ENCODE measurements at regions not wholly inside any gene's neighbourhood (a gene's known extent, or its start where the extent isn't known, plus 50 kb on each side); places are given as distances from the start of the nearest gene placed in this dataset.

DNA sequence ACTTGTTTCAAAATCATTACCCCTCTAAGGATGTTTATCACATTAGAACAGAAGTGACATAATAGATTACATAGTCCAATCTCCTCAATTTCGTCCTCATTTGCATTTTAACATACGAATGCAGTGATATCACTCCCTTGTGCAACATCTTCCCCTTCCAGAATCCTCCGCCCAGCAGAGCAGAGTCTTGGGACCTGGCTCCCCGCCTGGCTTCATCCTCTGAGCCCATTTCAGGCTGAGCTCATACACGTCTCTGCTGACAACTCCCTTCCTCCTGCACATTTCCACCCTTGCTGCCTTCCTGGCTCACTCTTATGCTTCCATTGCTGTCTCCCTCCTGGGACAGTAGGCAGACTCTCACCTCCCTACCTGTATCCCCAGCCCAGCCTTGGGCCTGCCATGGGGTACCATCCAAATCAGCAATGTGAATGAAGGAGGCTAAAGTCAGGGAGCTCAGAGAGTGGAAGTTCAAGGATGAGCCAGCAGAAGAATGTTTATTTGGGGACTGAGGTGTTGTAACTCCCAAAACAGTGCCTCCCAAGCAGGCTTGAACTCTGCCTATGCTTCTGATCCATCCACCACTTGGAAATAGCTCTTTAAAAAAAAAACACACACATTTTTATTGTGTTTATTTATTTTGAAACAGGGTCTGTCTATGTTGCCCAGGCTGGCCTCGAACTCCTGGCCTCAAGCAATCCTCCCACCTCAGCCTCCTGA, 165.2 kb downstream of the TMEM200C start:
- H3K36me3 ChIP-seq (ENCODE audit: low read depth), result no peaks in the 10 kb centered on the region
- H3K4me2 ChIP-seq, result no peak overlapping the region
- H3K27ac ChIP-seq, result no peak overlapping the region
- no peaks in the 10 kb centered on the region for H3K79me2 ChIP-seq (ENCODE audit: low read depth)
- H3K9me2 ChIP-seq (ENCODE audit: insufficient read depth), result no peaks in the 10 kb centered on the region
- H3K4me3 ChIP-seq, result no peak overlapping the region
- no peak overlapping the region for H2AFZ ChIP-seq
- no peaks in the 10 kb centered on the region for H3K4me1 ChIP-seq (replicated peaks; ENCODE audit: insufficient read depth)
- H3K9me3 ChIP-seq (ENCODE audit: insufficient read depth, low read depth), result no peaks in the 10 kb centered on the region
- DNase-seq, result no peak
- ChIA-PET CTCF (no interaction called here), POLR2A (ENCODE audit: unreplicated experiment) (no interaction called here)
- no TSS peak for BruUV-seq (replicated peaks)
- H3K27me3 ChIP-seq (ENCODE audit: insufficient read depth, low read depth), result 0 out of 2 replicates have a peak, but pooled peaks cover 14% of the 10 kb centered on the region
- H3F3A ChIP-seq (ENCODE audit: insufficient read depth, low read depth), result no peaks in the 10 kb centered on the region
- H4K20me1 ChIP-seq (ENCODE audit: insufficient read depth), result no peaks in the 10 kb centered on the region
- TF ChIP-seq, protein P1, sequence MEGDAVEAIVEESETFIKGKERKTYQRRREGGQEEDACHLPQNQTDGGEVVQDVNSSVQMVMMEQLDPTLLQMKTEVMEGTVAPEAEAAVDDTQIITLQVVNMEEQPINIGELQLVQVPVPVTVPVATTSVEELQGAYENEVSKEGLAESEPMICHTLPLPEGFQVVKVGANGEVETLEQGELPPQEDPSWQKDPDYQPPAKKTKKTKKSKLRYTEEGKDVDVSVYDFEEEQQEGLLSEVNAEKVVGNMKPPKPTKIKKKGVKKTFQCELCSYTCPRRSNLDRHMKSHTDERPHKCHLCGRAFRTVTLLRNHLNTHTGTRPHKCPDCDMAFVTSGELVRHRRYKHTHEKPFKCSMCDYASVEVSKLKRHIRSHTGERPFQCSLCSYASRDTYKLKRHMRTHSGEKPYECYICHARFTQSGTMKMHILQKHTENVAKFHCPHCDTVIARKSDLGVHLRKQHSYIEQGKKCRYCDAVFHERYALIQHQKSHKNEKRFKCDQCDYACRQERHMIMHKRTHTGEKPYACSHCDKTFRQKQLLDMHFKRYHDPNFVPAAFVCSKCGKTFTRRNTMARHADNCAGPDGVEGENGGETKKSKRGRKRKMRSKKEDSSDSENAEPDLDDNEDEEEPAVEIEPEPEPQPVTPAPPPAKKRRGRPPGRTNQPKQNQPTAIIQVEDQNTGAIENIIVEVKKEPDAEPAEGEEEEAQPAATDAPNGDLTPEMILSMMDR (conservative IDR thresholded peaks at IDR 0.05), result no peak
- no peak for TF ChIP-seq EZH2 (IDR thresholded peaks at IDR 0.05; ENCODE audit: low read depth)
- intact Hi-C loops (cut with micrococcal nuclease; ENCODE audit: unreplicated experiment), result no loop called here

DNA sequence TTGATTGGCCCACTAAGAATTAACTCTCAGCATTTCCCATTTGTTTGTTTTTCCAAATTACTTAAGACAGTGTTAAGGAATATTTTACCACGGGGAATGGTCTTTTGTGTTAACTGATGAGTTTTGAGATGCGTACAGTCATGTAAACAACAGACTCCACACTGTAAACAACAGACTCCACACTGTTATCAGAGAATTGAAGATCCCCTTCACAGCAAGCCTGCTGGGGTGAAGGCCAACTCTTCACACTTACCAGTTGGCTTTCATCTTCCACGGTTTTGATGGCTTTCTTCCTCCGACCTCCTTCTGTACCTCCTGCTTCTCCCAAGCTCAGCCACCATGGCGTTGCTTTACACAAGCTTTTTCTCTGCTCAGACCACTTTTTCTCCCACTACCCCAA, 166.8 kb downstream of the TMEM200C start:
- no peak overlapping the region for H3K27ac ChIP-seq
- no peak overlapping the region for H3K4me2 ChIP-seq
- H3K4me1 ChIP-seq (replicated peaks; ENCODE audit: insufficient read depth), result no peaks in the 10 kb centered on the region
- no peak for TF ChIP-seq EZH2 (IDR thresholded peaks at IDR 0.05; ENCODE audit: low read depth)
- TF ChIP-seq, protein P1 (conservative IDR thresholded peaks at IDR 0.05), result no peak
- CTCF ChIA-PET, result no interaction called here
- no peaks in the 10 kb centered on the region for H3K79me2 ChIP-seq (ENCODE audit: low read depth)
- H4K20me1 ChIP-seq (ENCODE audit: insufficient read depth), result no peaks in the 10 kb centered on the region
- H3F3A ChIP-seq (ENCODE audit: insufficient read depth, low read depth), result no peaks in the 10 kb centered on the region
- no peaks in the 10 kb centered on the region for H3K36me3 ChIP-seq (ENCODE audit: low read depth)
- H3K4me3 ChIP-seq, result no peak overlapping the region
- DNase-seq, result no peak
- no peaks in the 10 kb centered on the region for H3K9me3 ChIP-seq (ENCODE audit: insufficient read depth, low read depth)
- 0 out of 2 replicates have a peak, but pooled peaks cover 14% of the 10 kb centered on the region for H3K27me3 ChIP-seq (ENCODE audit: insufficient read depth, low read depth)
- intact Hi-C loops (cut with micrococcal nuclease; ENCODE audit: unreplicated experiment), result no loop called here
- BruUV-seq (replicated peaks), result no TSS peak
- H2AFZ ChIP-seq, result no peak overlapping the region
- no peaks in the 10 kb centered on the region for H3K9me2 ChIP-seq (ENCODE audit: insufficient read depth)
- POLR2A ChIA-PET (ENCODE audit: unreplicated experiment), result no interaction called here

DNA sequence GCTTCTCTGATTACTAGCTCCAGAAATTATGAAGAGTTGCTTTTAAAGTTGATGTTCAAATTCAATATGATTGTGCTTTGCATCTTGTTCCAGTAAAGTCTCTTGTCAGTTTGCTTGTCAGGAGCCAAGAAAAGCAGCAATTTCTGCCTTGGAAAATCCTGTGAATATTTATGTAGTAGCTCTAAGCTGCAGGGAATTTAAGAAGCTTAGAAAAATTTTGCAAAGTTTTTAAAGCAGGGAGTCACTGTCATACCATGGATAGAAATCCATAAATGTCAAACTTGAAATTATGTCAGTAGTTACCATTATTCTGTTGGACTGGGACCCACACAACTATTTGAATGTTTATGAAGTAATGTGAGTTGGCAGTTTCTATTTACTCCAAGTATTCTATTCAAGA, 169.3 kb downstream of the TMEM200C start:
- Histone ChIP-seq H3K79me2 (ENCODE audit: low read depth) (no peaks in the 10 kb centered on the region), H3F3A (ENCODE audit: insufficient read depth, low read depth) (no peaks in the 10 kb centered on the region), H3K4me1 (replicated peaks; ENCODE audit: insufficient read depth) (no peaks in the 10 kb centered on the region), H3K4me2 (no peak overlapping the region), H2AFZ (no peak overlapping the region), H3K9me2 (ENCODE audit: insufficient read depth) (no peaks in the 10 kb centered on the region), H4K20me1 (ENCODE audit: insufficient read depth) (no peaks in the 10 kb centered on the region), H3K27ac (no peak overlapping the region), H3K27me3 (ENCODE audit: insufficient read depth, low read depth) (peaks cover 23% of the 10 kb centered on the region; the same call in 1 of the 2 replicates), H3K9me3 (ENCODE audit: insufficient read depth, low read depth) (no peaks in the 10 kb centered on the region), H3K4me3 (no peak overlapping the region), H3K36me3 (ENCODE audit: low read depth) (no peaks in the 10 kb centered on the region)
- no TSS peak for BruUV-seq (replicated peaks)
- intact Hi-C loops (cut with micrococcal nuclease; ENCODE audit: unreplicated experiment), result no loop called here
- ChIA-PET CTCF (no interaction called here), POLR2A (ENCODE audit: unreplicated experiment) (interaction anchor here (0.6 kb wide), 1 partner anchor 945 kb away, joined by 3 read pairs; no protein-coding TSS in a partner anchor)
- TF ChIP-seq EZH2 (IDR thresholded peaks at IDR 0.05; ENCODE audit: low read depth), result no peak
- TF ChIP-seq, protein P1 (conservative IDR thresholded peaks at IDR 0.05), result no peak
- DNase-seq, result no peak
